VCaP (cell line): ENCODE measurements at regions not wholly inside any gene's neighbourhood (a gene's known extent, or its start where the extent isn't known, plus 50 kb on each side); places are given as distances from the start of the nearest gene placed in this dataset.

Experiments used
- H3K27ac ChIP-seq: fragments of 450-650 bp; 2 replicates; pipeline ENCODE4 v1.5.1; 2017
- TF ChIP-seq, protein P1 (sequence below): fragments of 450-650 bp; conservative IDR thresholded peaks from 2 replicates; pipeline ENCODE4 v1.5.1; 2017; ENCODE audit warnings: mild to moderate bottlenecking, moderate library complexity

DNA sequence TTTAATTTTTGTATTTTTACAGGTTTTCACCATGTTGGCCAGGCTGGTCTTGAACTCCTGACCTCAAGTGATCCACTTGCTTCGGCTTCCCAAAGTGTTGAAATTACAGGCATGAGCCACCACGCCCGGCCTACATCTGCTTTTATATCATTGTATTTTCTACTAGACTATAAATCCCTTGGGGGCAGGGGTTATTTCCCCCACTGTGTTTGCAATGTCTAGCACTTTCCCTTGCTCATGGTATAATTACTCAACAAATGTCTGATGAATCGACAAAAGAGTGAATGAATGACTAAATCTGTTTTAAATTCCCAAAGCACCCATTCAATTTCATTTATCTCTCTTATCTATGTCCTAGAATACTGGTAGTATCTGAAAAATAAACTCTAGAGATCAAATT is 244.5 kb upstream of the CSNK1A1L start:
- H3K27ac ChIP-seq = peak overlapping the region; percentile 54
- TF ChIP-seq, protein P1, sequence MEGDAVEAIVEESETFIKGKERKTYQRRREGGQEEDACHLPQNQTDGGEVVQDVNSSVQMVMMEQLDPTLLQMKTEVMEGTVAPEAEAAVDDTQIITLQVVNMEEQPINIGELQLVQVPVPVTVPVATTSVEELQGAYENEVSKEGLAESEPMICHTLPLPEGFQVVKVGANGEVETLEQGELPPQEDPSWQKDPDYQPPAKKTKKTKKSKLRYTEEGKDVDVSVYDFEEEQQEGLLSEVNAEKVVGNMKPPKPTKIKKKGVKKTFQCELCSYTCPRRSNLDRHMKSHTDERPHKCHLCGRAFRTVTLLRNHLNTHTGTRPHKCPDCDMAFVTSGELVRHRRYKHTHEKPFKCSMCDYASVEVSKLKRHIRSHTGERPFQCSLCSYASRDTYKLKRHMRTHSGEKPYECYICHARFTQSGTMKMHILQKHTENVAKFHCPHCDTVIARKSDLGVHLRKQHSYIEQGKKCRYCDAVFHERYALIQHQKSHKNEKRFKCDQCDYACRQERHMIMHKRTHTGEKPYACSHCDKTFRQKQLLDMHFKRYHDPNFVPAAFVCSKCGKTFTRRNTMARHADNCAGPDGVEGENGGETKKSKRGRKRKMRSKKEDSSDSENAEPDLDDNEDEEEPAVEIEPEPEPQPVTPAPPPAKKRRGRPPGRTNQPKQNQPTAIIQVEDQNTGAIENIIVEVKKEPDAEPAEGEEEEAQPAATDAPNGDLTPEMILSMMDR = no peak

DNA sequence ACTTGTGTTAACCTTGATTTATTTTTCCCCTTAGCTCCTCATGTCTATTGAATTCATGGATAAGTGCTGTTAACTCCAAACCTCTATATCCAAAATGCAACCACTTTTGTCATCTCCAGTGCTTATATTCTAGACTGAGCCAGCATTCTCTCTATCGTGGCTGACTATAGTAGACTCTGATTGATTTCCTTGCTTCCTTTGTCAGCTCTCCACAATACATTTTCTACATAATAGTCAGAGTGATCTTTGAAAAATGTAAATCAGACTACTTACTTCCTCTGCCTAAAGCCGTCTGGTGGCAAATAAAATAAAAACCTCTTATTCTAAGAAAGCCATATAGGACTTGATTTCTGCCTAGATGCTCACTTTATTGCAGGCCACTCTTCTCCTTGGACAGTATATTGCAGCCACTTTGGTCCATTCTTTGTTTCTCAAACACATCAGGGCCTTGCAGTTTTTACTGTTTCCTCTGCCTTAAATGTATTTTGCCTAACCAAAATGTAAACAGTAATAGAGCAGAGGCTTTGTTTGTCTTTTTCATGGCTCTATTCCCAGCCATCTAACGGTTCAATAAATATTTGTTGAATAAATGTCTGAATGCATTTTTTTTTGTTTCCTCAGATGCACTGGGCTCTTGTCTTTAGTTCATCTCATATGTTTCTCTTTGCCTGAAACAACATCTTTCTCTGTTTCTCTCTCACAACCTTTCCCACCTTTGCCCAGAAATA is 243.6 kb upstream of the CSNK1A1L start:
- H3K27ac ChIP-seq = peak overlapping the region; percentile 54
- TF ChIP-seq, protein P1 = no peak

DNA sequence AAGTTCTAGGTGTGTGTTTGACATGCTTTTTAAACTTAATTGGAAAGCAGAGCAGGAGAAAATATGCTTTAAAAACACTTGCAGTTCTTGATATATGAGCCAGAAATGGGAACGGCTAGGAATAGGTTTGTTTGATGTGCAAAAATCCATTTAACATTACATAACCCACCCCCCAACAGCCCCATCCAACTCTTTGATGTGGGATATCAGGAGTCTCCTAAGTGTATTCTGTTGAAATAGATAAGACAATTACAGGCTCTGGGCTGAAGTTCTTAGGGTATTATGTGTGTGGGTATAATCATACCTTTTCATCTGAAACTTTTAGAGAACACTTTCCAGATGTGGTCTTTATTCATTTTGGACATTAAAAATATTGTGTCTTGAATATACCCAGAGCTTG is 240.4 kb upstream of the CSNK1A1L start:
- TF ChIP-seq, protein P1 = no peak
- H3K27ac ChIP-seq = no peak overlapping the region

DNA sequence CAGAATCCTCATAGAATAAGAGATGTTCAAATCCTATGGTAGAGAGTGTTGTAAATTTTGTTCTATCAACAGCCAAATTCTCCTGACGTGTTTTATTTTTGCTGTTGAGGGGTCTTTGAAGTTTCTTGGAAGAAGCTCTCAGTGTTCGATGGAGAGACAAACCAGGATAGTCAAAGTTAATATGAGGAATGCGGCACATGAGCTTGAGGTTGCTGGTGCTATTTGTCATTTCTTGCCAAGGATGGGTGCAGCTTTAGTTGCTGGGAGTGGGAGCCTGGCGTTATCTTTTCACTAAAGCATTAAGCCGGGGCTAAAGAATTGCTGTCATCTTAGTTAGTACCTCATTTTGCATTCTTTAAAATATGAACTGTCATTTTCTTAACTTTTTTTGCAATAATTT is 239.9 kb upstream of the CSNK1A1L start:
- TF ChIP-seq, protein P1 = no peak
- no peak overlapping the region for H3K27ac ChIP-seq

DNA sequence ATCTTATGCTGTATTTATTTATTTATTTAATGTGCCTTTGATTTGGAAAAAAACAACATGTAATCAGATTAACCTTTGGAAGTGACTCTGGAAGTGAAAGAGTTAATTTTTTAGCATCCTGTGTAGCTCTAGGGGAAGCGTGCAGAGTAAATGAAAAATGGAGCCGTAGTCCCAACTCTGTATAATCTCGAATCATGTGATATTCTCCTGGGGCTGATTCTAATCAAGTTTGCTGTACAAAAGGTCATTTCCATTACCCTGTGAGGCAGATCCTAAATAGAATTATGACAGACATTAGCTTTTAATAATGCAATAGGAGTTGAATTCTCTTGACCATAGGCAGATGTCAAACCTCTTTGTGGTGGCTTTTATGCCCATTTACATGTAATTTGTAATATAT is 238.6 kb upstream of the CSNK1A1L start:
- H3K27ac ChIP-seq = no peak overlapping the region
- TF ChIP-seq, protein P1 = no peak

DNA sequence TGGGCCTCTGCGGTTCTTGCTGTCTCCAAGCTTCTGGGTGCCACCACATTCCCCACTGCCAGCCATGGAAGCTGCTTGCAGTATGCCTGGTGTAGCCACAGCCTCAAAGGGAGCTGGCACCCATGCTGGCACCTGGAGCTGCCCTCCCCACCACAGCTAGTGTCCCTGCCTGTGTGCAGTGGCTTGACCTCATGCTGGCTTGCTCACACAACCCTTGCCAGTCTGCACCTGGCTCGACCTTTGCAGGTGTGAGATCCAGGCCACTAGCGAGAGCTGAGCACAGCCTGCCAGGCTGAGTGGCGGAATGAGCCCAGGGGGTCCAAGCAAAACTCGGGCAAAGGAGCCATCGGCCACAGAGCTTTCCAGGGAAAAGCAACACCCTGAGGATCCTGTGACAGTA is 236.7 kb upstream of the CSNK1A1L start:
- TF ChIP-seq, protein P1 = no peak
- H3K27ac ChIP-seq = no peak overlapping the region

DNA sequence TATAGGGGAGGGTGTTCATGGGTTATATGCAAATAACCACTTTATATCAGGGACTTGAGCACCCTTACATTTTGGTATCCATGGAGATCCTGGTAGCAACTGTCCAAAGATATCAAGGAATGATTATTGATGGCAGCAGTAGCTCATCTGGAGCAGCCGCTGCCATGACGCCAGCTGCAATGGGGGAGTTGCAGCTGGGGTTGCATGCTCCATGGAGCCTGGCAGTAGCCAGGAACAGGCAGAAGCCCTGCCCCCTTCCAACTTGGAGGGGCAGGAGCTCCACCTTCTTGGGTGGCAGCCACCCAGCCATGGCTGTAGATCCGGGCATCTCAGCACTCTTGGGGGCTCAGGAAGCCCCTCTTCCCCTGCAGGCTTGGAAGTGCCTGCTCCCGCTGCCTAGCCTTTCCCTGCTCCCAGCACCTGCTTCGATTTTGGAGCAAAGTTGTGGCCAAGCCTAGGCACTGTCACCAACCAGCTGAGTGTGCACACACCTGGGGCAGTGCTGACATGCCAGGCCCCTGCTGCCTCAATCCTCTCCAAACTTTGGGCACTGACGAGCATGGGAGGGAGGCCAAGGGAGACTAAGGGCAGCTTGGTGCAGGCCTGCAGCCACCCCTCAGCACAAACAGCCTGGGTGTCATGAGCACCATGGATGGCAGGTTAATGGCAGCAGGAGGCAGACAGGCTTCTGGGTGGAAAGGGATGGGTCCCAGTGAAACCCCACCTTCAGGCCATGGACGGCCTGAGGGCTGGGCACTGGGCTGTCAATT is 235.6 kb upstream of the CSNK1A1L start:
- H3K27ac ChIP-seq = no peak overlapping the region
- TF ChIP-seq, protein P1 = no peak
